Suprapubic skin (tissue), 4 donors: ENCODE measurements at regions not wholly inside any gene's neighbourhood (a gene's known extent, or its start where the extent isn't known, plus 50 kb on each side); places are given as distances from the start of the nearest gene placed in this dataset.

Source experiments
- CTCF ChIP-seq, 2 donors: fragments of 200-600 bp in 1 of 2; fragments of 450-650 bp in 1 of 2; sonication (generic) in 1 of 2; IDR thresholded peaks; one replicate each; pipeline ENCODE4 v1.5.1; 2016 to 2019; ENCODE audit warnings: antibody characterized with exemption in 2 of 2, mild to moderate bottlenecking in 1 of 2, moderate library complexity in 1 of 2
- EP300 ChIP-seq: sonication (generic); formaldehyde crosslinking; IDR thresholded peaks from one replicate; pipeline ENCODE4 v1.6.1; 2017; ENCODE audit warnings: antibody characterized with exemption
- POLR2A ChIP-seq, 2 donors: fragments of 450-650 bp; IDR thresholded peaks; one replicate each; pipeline ENCODE4 v1.6.1; 2017; ENCODE audit warnings: antibody characterized with exemption in 2 of 2, mild to moderate bottlenecking in 2 of 2, moderate library complexity in 2 of 2
- POLR2AphosphoS5 ChIP-seq, 3 donors: sonication (generic); formaldehyde crosslinking; IDR thresholded peaks; one replicate each; pipeline ENCODE4 v1.6.1; 2017; ENCODE audit warnings: antibody characterized with exemption in 3 of 3

- TF ChIP-seq CTCF (IDR thresholded peaks at IDR 0.05) = no peak
- TF ChIP-seq EP300 = no peak
- TF ChIP-seq POLR2A (IDR thresholded peaks at IDR 0.05) = no peak
- no peak for TF ChIP-seq POLR2AphosphoS5 (IDR thresholded peaks at IDR 0.05)
Measured at GRCh38 chr17:63311416-63311937, 134.6 kb downstream of the CYB561 start.
